ENCODE measurements at regions not wholly inside any gene's neighbourhood (a gene's known extent, or its start where the extent isn't known, plus 50 kb on each side); places are given as distances from the start of the nearest gene placed in this dataset.

DNA sequence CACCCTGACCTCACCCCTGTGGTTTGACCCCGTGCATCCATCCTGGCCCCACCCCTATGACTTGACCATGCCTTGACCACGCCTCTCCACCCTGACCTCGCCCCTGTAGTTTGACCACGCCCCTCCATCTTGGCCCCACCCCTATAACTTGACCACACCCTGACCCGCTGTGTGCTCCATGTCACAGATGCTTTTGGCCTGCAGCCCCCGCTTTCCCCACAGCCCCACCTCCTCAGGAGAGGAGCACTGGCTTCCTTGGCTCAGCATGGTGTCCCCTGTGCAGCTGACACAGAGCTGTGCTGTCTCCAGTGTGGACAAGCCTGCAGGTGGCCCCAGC is 269.9 kb upstream of the SFSWAP start:
- TF ChIP-seq, protein P1, sequence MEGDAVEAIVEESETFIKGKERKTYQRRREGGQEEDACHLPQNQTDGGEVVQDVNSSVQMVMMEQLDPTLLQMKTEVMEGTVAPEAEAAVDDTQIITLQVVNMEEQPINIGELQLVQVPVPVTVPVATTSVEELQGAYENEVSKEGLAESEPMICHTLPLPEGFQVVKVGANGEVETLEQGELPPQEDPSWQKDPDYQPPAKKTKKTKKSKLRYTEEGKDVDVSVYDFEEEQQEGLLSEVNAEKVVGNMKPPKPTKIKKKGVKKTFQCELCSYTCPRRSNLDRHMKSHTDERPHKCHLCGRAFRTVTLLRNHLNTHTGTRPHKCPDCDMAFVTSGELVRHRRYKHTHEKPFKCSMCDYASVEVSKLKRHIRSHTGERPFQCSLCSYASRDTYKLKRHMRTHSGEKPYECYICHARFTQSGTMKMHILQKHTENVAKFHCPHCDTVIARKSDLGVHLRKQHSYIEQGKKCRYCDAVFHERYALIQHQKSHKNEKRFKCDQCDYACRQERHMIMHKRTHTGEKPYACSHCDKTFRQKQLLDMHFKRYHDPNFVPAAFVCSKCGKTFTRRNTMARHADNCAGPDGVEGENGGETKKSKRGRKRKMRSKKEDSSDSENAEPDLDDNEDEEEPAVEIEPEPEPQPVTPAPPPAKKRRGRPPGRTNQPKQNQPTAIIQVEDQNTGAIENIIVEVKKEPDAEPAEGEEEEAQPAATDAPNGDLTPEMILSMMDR (IDR thresholded peaks at IDR 0.05; ENCODE audit: extremely low read depth, missing control alignments), result no peak
- no peak for DNase-seq (ENCODE audit: low spot score)

GRCh38 chr12:131441638-131442336 is 269.1 kb upstream of the SFSWAP start:
- DNase-seq (ENCODE audit: low spot score), result no peak
- TF ChIP-seq, protein P1 (IDR thresholded peaks at IDR 0.05; ENCODE audit: extremely low read depth, missing control alignments), result no peak

DNA sequence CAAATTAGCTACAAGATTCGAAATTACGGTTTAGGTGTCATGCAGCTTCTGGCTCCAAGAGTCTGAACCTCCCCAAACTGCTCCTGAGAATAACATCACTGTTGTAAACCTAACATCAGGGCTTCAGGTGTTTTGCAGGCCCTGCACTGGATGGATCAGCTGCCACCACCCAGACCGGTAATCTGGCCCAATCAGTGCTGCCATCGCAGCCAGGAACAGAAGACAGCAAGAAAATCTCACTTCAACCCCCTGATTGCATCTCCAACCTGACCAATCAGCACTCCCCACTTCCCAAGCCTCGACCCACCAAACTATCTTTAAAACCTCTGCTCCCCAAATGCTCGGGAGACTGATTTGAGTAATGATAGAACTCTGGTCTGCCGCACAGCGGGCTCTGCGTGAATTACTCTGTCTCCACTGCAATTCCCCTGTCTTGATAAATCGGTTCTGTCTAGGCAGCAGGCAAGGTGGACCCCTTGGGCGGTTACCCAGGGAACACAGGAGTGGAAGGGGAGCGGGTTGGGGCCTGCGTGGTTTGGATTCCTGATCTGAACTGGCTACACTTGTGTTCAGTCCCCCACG is 268.5 kb upstream of the SFSWAP start:
- TF ChIP-seq, protein P1 (IDR thresholded peaks at IDR 0.05; ENCODE audit: extremely low read depth, missing control alignments), result no peak
- DNase-seq (ENCODE audit: low spot score), result no peak

DNA sequence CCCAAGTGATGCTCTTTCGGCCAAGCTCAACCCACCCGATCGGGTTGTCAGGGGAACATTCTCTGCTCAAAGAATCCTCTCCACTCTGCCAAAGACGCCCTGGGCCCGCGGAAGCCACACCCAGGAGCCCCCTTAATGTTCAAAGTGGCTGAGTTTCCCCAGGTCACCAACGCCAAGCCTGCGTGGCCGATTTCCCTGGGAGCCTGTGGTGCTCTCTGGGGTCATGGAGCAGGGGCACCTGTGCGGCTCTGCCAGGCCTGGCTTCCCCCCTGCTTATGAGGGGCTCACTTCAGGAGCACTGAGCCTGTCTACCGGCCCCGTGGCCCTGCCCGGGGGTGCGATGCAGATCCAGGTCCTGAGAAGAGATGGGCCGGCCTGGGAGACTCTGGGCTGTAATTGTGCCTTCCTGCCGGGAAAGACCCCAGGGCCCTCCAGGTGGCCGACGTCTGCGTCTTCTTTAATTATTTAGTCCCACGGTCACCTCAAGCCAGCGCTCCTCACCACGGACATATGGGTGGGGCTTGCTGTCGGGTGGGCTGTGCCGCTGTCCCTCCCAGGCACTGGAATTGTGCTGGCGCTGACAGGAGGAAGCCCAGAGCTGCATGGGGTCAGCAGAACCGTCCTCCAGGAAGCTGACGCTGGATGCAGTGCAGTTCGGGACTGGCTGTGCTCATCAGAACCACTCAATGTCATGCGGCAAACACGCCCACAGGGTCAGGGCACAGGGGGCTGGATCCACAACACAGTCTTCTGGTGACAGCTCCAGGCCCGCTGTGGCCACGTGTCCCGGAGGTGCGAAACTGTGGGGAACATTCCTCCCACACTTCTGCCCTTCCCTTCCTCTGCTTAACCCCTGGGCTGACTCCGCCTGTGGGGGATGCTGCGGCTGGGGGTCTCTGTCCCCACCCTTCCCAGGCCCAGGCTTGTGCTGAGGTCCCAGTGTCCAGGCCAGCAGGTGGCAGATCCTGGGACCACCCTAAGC is 267.6 kb upstream of the SFSWAP start:
- TF ChIP-seq, protein P1 (IDR thresholded peaks at IDR 0.05; ENCODE audit: extremely low read depth, missing control alignments), result no peak
- no peak for DNase-seq (ENCODE audit: low spot score)

GRCh38 chr12:131444220-131445164 is 266.4 kb upstream of the SFSWAP start:
- no peak for DNase-seq (ENCODE audit: low spot score)
- TF ChIP-seq, protein P1 (IDR thresholded peaks at IDR 0.05; ENCODE audit: extremely low read depth, missing control alignments), result no peak

DNA sequence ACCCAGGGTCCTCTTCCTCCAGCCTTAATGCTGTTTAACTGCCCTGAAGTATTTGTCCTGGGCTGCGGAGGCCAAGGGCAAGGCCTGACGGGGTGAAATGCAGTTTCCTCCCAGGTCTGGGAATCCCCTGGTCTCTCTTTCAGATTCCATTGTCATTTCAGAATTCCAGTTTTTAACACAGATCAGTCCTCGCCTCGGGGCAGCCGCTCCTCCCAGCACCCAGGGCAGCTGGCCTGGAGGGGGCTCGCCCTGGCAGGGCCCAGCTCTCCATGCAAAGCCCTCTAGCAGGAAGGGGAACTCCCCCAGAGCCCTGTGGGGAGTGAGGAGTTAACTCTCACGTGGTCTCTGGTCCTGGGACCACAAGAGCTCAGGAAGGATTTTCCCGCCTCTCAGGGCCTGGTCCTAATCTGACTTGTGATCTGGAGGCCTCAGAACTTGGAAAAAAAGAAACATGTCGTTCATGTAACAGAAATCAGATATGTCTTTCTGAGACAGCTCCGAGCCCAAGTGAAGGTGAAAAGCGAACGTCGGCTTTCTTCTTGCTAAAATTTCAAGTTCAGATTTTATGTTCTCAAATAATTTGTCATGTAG is 265.6 kb upstream of the SFSWAP start:
- DNase-seq (ENCODE audit: low spot score), result no peak
- TF ChIP-seq, protein P1 (IDR thresholded peaks at IDR 0.05; ENCODE audit: extremely low read depth, missing control alignments), result no peak

All from GM20000 (cell line).